ENCODE measurements at regions not wholly inside any gene's neighbourhood (a gene's known extent, or its start where the extent isn't known, plus 50 kb on each side); places are given as distances from the start of the nearest gene placed in this dataset.
"Not testable (repeated sequence)": the region's sequence is repeated elsewhere in the genome, so short reads cannot be mapped to it uniquely, and the experiment has no call there.

GRCh38 chr2:58762176-58762781, 521.2 kb upstream of the FANCL start:
- TF ChIP-seq CTCF (IDR thresholded peaks at IDR 0.05; ENCODE audit: control insufficient read depth, extremely low read depth, insufficient read depth): peak; percentile 64
- DNase-seq (ENCODE audit: low read depth): no peak
- H3K4me3 ChIP-seq (ENCODE audit: low read depth, low read length): no peak overlapping the region

DNA sequence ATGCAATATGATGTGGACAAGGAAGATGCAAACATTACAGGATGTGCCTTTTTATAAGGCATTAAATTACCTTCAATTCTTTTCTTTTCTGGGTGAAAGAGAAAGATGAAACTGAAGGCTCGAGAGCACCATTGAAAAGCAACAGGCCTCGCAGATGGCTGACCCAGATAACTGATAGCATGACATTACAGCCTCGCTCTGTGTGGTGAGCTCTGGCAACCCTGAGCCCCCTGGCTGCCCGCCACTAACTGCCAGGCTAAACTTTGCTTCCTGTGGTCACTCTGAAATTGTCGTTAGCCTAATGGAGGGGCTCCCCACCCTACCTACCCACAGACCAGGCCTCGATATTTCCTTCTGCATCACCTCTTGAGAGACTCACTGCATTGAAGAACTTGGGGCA, 516.8 kb upstream of the FANCL start:
- H3K4me3 ChIP-seq (ENCODE audit: low read depth, low read length): no peak overlapping the region
- no peak for TF ChIP-seq CTCF (IDR thresholded peaks at IDR 0.05; ENCODE audit: control insufficient read depth, extremely low read depth, insufficient read depth)
- DNase-seq (ENCODE audit: low read depth): no peak

DNA sequence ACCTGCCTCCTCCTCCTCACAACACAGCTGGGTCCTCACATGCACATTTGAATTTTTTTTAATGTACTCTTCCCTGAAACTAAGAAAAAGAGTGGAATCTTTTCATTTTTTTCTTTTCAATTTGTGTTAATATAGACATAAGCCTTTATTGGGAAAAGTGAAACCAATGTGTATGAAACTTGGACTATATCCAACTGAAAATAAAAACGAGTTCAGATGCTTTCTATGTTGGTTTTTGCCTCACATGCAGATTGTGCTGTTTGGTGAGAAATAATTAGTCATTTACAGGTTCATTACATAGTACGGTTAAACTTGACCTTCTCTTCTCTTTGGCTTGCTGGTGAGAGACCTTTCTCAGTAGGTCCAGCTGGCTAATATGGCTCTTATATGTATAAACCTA, 515.2 kb upstream of the FANCL start:
- DNase-seq (ENCODE audit: low read depth): no peak
- H3K4me3 ChIP-seq (ENCODE audit: low read depth, low read length): no peak overlapping the region
- TF ChIP-seq CTCF (IDR thresholded peaks at IDR 0.05; ENCODE audit: control insufficient read depth, extremely low read depth, insufficient read depth): no peak

- H3K4me3 ChIP-seq (ENCODE audit: low read depth, low read length); DNase-seq (ENCODE audit: low read depth): not testable (repeated sequence)
These were observed 511.4 kb upstream of the FANCL start for GRCh38 chr2:58752507-58752906.

- not testable (repeated sequence) for H3K4me3 ChIP-seq (ENCODE audit: low read depth, low read length); DNase-seq (ENCODE audit: low read depth)
These were observed 510.6 kb upstream of the FANCL start for GRCh38 chr2:58751676-58752075.

GRCh38 chr2:58749041-58749440, 507.9 kb upstream of the FANCL start:
- H3K4me3 ChIP-seq (ENCODE audit: low read depth, low read length): no peak overlapping the region
- no peak for DNase-seq (ENCODE audit: low read depth)
- no peak for TF ChIP-seq CTCF (IDR thresholded peaks at IDR 0.05; ENCODE audit: control insufficient read depth, extremely low read depth, insufficient read depth)

- not testable (repeated sequence) for DNase-seq (ENCODE audit: low read depth)
These were observed 504.2 kb upstream of the FANCL start for GRCh38 chr2:58745334-58745733.

DNA sequence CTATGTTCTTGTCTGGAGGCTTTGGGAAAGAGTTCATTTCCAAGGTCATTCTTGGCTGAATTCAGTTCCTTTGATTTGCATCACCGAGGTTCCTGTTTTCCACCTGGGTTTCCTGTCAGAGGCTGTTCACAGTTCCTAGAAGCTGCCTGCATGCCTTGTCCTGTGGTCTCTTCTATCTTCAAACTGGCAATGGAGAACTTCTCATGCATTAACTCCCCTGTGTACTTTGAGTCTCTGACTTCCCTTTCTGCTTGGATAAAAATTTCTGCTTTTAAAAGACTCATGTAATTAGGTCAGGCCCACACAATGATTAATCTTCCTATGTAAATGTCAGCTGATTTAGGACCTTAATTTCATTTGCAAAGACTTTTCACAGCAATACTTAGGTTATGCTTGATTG, 499.3 kb upstream of the FANCL start:
- TF ChIP-seq CTCF (IDR thresholded peaks at IDR 0.05; ENCODE audit: control insufficient read depth, extremely low read depth, insufficient read depth): no peak
- H3K4me3 ChIP-seq (ENCODE audit: low read depth, low read length): no peak overlapping the region
- no peak for DNase-seq (ENCODE audit: low read depth)

More at GRCh38 chr2:58745334-58745733, 504.2 kb upstream of the FANCL start:
- H3K4me3 ChIP-seq (ENCODE audit: low read depth, low read length): not testable (repeated sequence)

- no peak overlapping the region for H3K4me3 ChIP-seq (ENCODE audit: low read depth, low read length)
- no peak for DNase-seq (ENCODE audit: low read depth)
- TF ChIP-seq CTCF (IDR thresholded peaks at IDR 0.05; ENCODE audit: control insufficient read depth, extremely low read depth, insufficient read depth): no peak
These were observed 497.9 kb upstream of the FANCL start for GRCh38 chr2:58739033-58739432.
